Retinal pigment epithelial cell (primary cell): ENCODE measurements at regions not wholly inside any gene's neighbourhood (a gene's known extent, or its start where the extent isn't known, plus 50 kb on each side); places are given as distances from the start of the nearest gene placed in this dataset.

Experiments used
- DNase-seq: peaks from one replicate; pipeline ENCODE4 v3.0.0-alpha.2; 2010; ENCODE audit warnings: low read depth
- H3K4me3 ChIP-seq: 2 replicates; pipeline ENCODE4 v1.5.1; 2011; ENCODE audit warnings: mild to moderate bottlenecking, low read length, control low read depth, moderate library complexity
- TF ChIP-seq, protein P1 (sequence below): conservative IDR thresholded peaks from 2 replicates; pipeline ENCODE4 v1.5.1; 2011; ENCODE audit warnings: low read depth, low read length, control low read depth, inconsistent platforms

DNA sequence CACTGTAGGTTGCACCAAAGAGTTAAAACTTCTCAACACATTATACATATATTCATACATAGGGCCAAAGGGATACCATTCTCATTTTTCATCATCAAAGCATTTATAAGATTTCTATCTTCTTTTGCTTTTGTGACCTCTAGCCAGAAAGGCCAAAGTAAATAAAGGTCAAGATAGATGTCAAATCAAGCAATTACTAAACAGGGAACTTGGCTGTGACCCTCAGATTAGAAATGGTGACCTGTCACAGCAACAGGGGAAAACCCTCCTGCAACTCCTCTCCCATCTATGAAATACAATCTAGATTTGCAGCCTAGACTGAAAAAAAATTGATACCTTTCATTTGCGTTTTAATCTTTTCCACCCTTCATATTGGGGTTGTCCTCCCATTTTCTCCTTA lies 225.6 kb upstream of the FAM241A start:
- no peak overlapping the region for H3K4me3 ChIP-seq
- TF ChIP-seq, protein P1, sequence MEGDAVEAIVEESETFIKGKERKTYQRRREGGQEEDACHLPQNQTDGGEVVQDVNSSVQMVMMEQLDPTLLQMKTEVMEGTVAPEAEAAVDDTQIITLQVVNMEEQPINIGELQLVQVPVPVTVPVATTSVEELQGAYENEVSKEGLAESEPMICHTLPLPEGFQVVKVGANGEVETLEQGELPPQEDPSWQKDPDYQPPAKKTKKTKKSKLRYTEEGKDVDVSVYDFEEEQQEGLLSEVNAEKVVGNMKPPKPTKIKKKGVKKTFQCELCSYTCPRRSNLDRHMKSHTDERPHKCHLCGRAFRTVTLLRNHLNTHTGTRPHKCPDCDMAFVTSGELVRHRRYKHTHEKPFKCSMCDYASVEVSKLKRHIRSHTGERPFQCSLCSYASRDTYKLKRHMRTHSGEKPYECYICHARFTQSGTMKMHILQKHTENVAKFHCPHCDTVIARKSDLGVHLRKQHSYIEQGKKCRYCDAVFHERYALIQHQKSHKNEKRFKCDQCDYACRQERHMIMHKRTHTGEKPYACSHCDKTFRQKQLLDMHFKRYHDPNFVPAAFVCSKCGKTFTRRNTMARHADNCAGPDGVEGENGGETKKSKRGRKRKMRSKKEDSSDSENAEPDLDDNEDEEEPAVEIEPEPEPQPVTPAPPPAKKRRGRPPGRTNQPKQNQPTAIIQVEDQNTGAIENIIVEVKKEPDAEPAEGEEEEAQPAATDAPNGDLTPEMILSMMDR = no peak
- no peak for DNase-seq

DNA sequence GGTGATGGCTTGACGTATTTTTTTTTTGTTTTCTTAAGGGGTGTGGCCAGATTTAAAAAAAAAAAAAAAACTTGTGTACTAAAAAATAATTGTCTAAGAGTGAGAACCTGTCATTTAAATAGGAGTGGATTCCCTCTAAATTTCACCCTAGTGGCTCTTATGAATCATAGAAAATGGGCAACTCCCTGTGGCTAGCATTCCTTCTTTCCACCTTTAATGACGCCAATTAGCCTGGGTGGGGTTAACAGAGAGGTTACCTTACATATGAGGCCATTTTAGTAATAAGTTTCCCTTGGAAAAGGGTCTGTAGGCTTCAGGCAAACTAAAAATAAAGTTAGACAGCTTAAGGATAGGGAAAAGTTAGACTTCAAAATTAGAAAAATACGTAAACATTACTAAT lies 223.5 kb upstream of the FAM241A start:
- TF ChIP-seq, protein P1 = no peak
- no peak overlapping the region for H3K4me3 ChIP-seq
- DNase-seq = no peak

DNA sequence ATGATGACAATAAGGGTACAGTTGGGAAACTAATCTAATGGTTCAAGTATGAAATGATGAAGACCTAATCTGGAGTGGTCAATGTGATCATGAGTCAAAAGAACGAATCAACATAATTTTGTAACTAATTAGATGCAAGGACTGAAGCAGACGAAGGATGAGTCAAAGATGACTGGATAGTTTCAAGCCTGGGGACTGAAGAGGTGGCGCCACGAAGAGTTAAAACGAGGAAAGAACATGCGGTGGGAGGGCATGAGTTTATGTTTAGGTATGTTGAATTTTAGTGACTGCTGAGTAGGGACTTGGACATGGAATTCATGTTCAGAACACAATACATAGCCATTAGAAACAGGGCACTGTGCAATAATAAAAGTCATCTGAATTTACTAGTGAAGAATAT lies 221.5 kb upstream of the FAM241A start:
- no peak overlapping the region for H3K4me3 ChIP-seq
- TF ChIP-seq, protein P1 = no peak
- DNase-seq = no peak

DNA sequence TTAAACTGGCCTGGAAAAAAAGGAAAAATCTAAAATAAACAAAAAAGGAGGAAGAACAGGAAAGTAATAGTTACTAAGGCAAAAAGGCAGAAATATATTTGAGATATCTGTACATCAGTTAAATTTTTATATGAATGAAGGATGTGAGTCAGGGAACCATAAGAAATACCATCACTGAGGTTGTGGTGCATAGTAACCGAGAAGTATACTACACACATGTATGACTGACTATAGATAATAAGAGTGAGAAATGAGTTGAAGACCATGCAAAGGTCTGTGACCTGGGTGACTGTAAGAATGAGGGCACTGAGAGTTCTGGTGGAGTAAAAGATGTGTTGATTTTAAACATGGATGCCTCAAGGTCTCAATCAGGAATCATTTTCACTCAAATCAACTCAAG lies 220.6 kb upstream of the FAM241A start:
- no peak overlapping the region for H3K4me3 ChIP-seq
- TF ChIP-seq, protein P1 = no peak
- DNase-seq = no peak

DNA sequence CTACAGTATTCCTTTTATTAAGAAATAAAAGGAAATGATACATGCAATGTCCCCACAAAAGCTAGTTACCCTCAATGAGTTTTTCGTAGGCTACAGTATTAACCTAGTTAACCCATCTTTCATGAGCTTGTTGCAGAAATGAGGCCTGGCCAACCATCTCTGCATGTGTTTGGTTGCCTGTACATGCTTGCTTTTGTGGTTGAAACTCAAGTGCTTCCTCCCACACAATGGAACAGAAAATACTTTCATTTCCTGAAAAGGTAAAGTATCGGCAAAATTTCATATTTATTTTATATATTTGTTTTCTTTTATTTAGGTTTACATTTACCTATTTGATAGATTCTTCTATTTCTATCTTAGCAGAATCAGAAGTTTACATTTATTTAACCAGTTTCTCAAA lies 214.6 kb upstream of the FAM241A start:
- no peak overlapping the region for H3K4me3 ChIP-seq
- no peak for DNase-seq
- TF ChIP-seq, protein P1 = no peak

DNA sequence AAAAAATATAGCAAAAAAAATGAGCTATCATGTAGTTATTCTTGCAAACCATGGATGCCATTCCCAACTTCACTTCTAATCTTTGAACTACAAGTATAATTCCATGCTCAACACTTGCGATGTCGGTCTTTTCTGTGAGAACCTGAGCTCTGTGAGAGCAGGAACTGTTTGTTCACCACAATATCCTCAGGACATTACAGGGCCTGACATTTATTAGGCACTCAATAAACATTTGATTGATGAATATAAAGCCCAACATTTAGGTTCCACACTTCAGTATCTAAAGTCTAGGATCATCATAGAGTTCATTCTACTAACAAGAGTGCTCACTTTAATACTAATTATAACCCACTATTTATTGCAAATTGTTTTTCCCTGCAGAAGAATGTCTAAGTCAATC lies 211.6 kb upstream of the FAM241A start:
- H3K4me3 ChIP-seq = no peak overlapping the region
- TF ChIP-seq, protein P1 = no peak
- no peak for DNase-seq

DNA sequence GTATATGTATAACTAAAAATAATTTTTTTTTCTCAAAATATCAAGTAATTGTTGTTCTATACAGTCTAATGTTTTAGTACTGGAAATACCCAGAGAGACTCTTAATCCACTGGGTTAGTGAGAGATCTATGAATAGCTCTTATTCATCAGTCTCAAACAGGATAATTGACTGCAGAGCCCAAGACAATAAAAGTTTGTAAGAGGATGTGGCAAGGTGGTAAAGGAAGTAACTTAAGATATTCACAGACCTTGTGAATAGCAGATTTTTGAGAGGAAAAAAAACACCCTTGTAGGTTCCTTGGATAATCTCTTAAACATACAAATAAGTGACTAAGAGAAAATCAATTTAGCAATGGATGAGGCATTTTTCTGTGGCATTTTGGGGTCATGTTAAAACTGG lies 210.9 kb upstream of the FAM241A start:
- no peak overlapping the region for H3K4me3 ChIP-seq
- DNase-seq = no peak
- TF ChIP-seq, protein P1 = no peak
